ENCODE measurements at regions not wholly inside any gene's neighbourhood (a gene's known extent, or its start where the extent isn't known, plus 50 kb on each side); places are given as distances from the start of the nearest gene placed in this dataset.

DNA sequence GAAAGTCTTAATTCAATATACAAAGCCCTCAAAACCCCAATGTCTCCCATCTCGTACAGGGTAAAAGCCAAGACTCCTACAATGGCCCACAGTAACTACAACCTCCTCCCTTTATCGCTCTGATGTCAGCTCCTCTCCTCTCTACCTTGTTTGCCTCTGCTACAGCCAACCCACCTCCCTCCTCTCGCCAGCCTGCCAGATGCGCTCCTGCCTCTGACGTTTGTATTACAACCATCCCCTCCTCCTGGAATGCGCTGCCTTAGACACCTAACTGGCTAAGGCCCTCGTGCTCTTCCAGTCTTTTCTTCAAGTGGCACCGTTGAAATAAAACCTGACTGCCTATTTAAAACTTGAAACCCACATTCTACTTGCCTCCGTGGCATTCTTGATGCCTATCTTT is 115.3 kb upstream of the MYO3A start (continued):
- TF ChIP-seq EP300 (IDR thresholded peaks at IDR 0.05; ENCODE audit: borderline replicate concordance in 1 of 2, low read depth in 2 of 2, low read length in 2 of 2) = no peak
- TF ChIP-seq, protein P1, sequence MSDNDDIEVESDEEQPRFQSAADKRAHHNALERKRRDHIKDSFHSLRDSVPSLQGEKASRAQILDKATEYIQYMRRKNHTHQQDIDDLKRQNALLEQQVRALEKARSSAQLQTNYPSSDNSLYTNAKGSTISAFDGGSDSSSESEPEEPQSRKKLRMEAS (IDR thresholded peaks at IDR 0.05) = peak; percentile 62
- TF ChIP-seq, protein P2, sequence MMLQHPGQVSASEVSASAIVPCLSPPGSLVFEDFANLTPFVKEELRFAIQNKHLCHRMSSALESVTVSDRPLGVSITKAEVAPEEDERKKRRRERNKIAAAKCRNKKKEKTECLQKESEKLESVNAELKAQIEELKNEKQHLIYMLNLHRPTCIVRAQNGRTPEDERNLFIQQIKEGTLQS (IDR thresholded peaks at IDR 0.05; ENCODE audit: insufficient read depth, low read depth, low read length) = no peak
- TF ChIP-seq CHD1 (IDR thresholded peaks at IDR 0.05; ENCODE audit: low read depth, low read length) = no peak
- no peak for TF ChIP-seq TAF7 (optimal IDR thresholded peaks at IDR 0.05; ENCODE audit: borderline replicate concordance, low read depth, low read length)
- TF ChIP-seq POU5F1 (IDR thresholded peaks at IDR 0.05; ENCODE audit: low read depth, low read length) = no peak
- TF ChIP-seq, protein P3, sequence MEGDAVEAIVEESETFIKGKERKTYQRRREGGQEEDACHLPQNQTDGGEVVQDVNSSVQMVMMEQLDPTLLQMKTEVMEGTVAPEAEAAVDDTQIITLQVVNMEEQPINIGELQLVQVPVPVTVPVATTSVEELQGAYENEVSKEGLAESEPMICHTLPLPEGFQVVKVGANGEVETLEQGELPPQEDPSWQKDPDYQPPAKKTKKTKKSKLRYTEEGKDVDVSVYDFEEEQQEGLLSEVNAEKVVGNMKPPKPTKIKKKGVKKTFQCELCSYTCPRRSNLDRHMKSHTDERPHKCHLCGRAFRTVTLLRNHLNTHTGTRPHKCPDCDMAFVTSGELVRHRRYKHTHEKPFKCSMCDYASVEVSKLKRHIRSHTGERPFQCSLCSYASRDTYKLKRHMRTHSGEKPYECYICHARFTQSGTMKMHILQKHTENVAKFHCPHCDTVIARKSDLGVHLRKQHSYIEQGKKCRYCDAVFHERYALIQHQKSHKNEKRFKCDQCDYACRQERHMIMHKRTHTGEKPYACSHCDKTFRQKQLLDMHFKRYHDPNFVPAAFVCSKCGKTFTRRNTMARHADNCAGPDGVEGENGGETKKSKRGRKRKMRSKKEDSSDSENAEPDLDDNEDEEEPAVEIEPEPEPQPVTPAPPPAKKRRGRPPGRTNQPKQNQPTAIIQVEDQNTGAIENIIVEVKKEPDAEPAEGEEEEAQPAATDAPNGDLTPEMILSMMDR (IDR thresholded peaks at IDR 0.05; ENCODE audit: control extremely low read depth in 1 of 3, insufficient read depth in 1 of 3, low read depth in 1 of 3, low read length in 3 of 3) = no peak
- TF ChIP-seq CBX8 (IDR thresholded peaks at IDR 0.05; ENCODE audit: borderline replicate concordance, low read depth, low read length) = no peak
- TF ChIP-seq, protein P4, sequence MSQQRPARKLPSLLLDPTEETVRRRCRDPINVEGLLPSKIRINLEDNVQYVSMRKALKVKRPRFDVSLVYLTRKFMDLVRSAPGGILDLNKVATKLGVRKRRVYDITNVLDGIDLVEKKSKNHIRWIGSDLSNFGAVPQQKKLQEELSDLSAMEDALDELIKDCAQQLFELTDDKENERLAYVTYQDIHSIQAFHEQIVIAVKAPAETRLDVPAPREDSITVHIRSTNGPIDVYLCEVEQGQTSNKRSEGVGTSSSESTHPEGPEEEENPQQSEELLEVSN (IDR thresholded peaks at IDR 0.05) = no peak
- TF ChIP-seq HDAC2 (IDR thresholded peaks at IDR 0.05; ENCODE audit: borderline replicate concordance in 1 of 2, low read depth in 2 of 2, low read length in 2 of 2) = no peak
- no peak for TF ChIP-seq NANOG (IDR thresholded peaks at IDR 0.05; ENCODE audit: insufficient read depth, low read depth, low read length, poor library complexity, severe bottlenecking)
- TF ChIP-seq JUN (IDR thresholded peaks at IDR 0.05; ENCODE audit: low read depth, low read length) = no peak
